ENCODE measurements at regions not wholly inside any gene's neighbourhood (a gene's known extent, or its start where the extent isn't known, plus 50 kb on each side); places are given as distances from the start of the nearest gene placed in this dataset.
A peak's percentile ranks its signal among the peaks of the same experiment; 100 is the strongest.

- DNase-seq (ENCODE audit: low read depth in 1 of 2, low spot score in 1 of 2): no peak
- in situ Hi-C loops (cut with HindIII; ENCODE audit: low pct_unique_long_range_greater_than_20kb, low sequenced_read_pairs): no loop called here
- TF ChIP-seq JUND (IDR thresholded peaks at IDR 0.05; ENCODE audit: low read depth): no peak
These were observed 86.4 kb upstream of the ELMO1 start for GRCh38 chr7:37534893-37535610.

GRCh38 chr7:37535841-37536240 lies 87.2 kb upstream of the ELMO1 start:
- no peak for DNase-seq (ENCODE audit: low read depth in 1 of 2, low spot score in 1 of 2)
- in situ Hi-C loops (cut with HindIII; ENCODE audit: low pct_unique_long_range_greater_than_20kb, low sequenced_read_pairs): no loop called here
- TF ChIP-seq JUND (IDR thresholded peaks at IDR 0.05; ENCODE audit: low read depth): no peak

GRCh38 chr7:37536706-37537105 lies 88.0 kb upstream of the ELMO1 start:
- peak in 1 of 2 experiments; percentile 61 for DNase-seq (ENCODE audit: low read depth in 1 of 2, low spot score in 1 of 2)
- in situ Hi-C loops (cut with HindIII; ENCODE audit: low pct_unique_long_range_greater_than_20kb, low sequenced_read_pairs): no loop called here
- no peak for TF ChIP-seq JUND (IDR thresholded peaks at IDR 0.05; ENCODE audit: low read depth)

- TF ChIP-seq JUND (IDR thresholded peaks at IDR 0.05; ENCODE audit: low read depth): no peak
- no peak for DNase-seq (ENCODE audit: low read depth in 1 of 2, low spot score in 1 of 2)
- in situ Hi-C loops (cut with HindIII; ENCODE audit: low pct_unique_long_range_greater_than_20kb, low sequenced_read_pairs): no loop called here
These were observed 88.8 kb upstream of the ELMO1 start for GRCh38 chr7:37537439-37537838.

GRCh38 chr7:37538945-37539344 lies 90.3 kb upstream of the ELMO1 start:
- no peak for TF ChIP-seq JUND (IDR thresholded peaks at IDR 0.05; ENCODE audit: low read depth)
- no peak for DNase-seq (ENCODE audit: low read depth in 1 of 2, low spot score in 1 of 2)
- in situ Hi-C loops (cut with HindIII; ENCODE audit: low pct_unique_long_range_greater_than_20kb, low sequenced_read_pairs): no loop called here

GRCh38 chr7:37540917-37541316 lies 92.3 kb upstream of the ELMO1 start:
- TF ChIP-seq JUND (IDR thresholded peaks at IDR 0.05; ENCODE audit: low read depth): no peak
- DNase-seq (ENCODE audit: low read depth in 1 of 2, low spot score in 1 of 2): no peak
- in situ Hi-C loops (cut with HindIII; ENCODE audit: low pct_unique_long_range_greater_than_20kb, low sequenced_read_pairs): no loop called here

GRCh38 chr7:37541810-37542443 lies 93.3 kb upstream of the ELMO1 start:
- TF ChIP-seq JUND (IDR thresholded peaks at IDR 0.05; ENCODE audit: low read depth): no peak
- no peak for DNase-seq (ENCODE audit: low read depth in 1 of 2, low spot score in 1 of 2)
- in situ Hi-C loops (cut with HindIII; ENCODE audit: low pct_unique_long_range_greater_than_20kb, low sequenced_read_pairs): no loop called here

- DNase-seq (ENCODE audit: low read depth in 1 of 2, low spot score in 1 of 2): no peak
- in situ Hi-C loops (cut with HindIII; ENCODE audit: low pct_unique_long_range_greater_than_20kb, low sequenced_read_pairs): no loop called here
- no peak for TF ChIP-seq JUND (IDR thresholded peaks at IDR 0.05; ENCODE audit: low read depth)
These were observed 97.2 kb upstream of the ELMO1 start for GRCh38 chr7:37545619-37546534.

- no peak for TF ChIP-seq JUND (IDR thresholded peaks at IDR 0.05; ENCODE audit: low read depth)
- in situ Hi-C loops (cut with HindIII; ENCODE audit: low pct_unique_long_range_greater_than_20kb, low sequenced_read_pairs): no loop called here
These were observed 98.0 kb upstream of the ELMO1 start for GRCh38 chr7:37546677-37547076.

GRCh38 chr7:37549076-37549931 lies 100.6 kb upstream of the ELMO1 start:
- in situ Hi-C loops (cut with HindIII; ENCODE audit: low pct_unique_long_range_greater_than_20kb, low sequenced_read_pairs): no loop called here
- no peak for DNase-seq (ENCODE audit: low read depth in 1 of 2, low spot score in 1 of 2)
- TF ChIP-seq JUND (IDR thresholded peaks at IDR 0.05; ENCODE audit: low read depth): no peak

More at GRCh38 chr7:37546677-37547076, 98.0 kb upstream of the ELMO1 start:
- no peak for DNase-seq (ENCODE audit: low read depth in 1 of 2, low spot score in 1 of 2)

GRCh38 chr7:37550426-37550825 lies 101.8 kb upstream of the ELMO1 start:
- in situ Hi-C loops (cut with HindIII; ENCODE audit: low pct_unique_long_range_greater_than_20kb, low sequenced_read_pairs): no loop called here
- DNase-seq (ENCODE audit: low read depth in 1 of 2, low spot score in 1 of 2): no peak
- TF ChIP-seq JUND (IDR thresholded peaks at IDR 0.05; ENCODE audit: low read depth): no peak

- no peak for DNase-seq (ENCODE audit: low read depth in 1 of 2, low spot score in 1 of 2)
- in situ Hi-C loops (cut with HindIII; ENCODE audit: low pct_unique_long_range_greater_than_20kb, low sequenced_read_pairs): no loop called here
- no peak for TF ChIP-seq JUND (IDR thresholded peaks at IDR 0.05; ENCODE audit: low read depth)
These were observed 102.2 kb upstream of the ELMO1 start for GRCh38 chr7:37550872-37551271.

All from T47D (cell line).